PC-9 (cell line): ENCODE measurements at regions not wholly inside any gene's neighbourhood (a gene's known extent, or its start where the extent isn't known, plus 50 kb on each side); places are given as distances from the start of the nearest gene placed in this dataset.
"Not testable (repeated sequence)": the region's sequence is repeated elsewhere in the genome, so short reads cannot be mapped to it uniquely, and the experiment has no call there.

ENCODE experiments used
- BruUV-seq: library from RNA; stranded (reverse); fragments of 400-500 nt; replicated peaks from 2 replicates; lab custom pipeline; 2021; lab: Mats Ljungman, UMichigan
- CTCF ChIA-PET: fragments of 300-600 bp; sonication (Branson Sonifier 250); formaldehyde crosslinking; loops from one replicate; lab custom pipeline; 2022; ENCODE audit warnings: antibody characterized with exemption; lab: Charles Lee
- POLR2A ChIA-PET: fragments of 300-600 bp; sonication (Branson Sonifier 250); formaldehyde crosslinking; loops from one replicate; lab custom pipeline; 2022; ENCODE audit warnings: antibody characterized with exemption; ENCODE audit not compliant: unreplicated experiment; lab: Charles Lee
- DNase-seq, 2 experiments: peaks; one replicate each; pipeline versions ENCODE4 v3.0.0 to v3.0.0-alpha.2; 2015 to 2022; ENCODE audit warnings: mixed read lengths in 1 of 2
- H2AFZ ChIP-seq: fragments of 200-600 bp; sonication (generic); 2 replicates; pipeline ENCODE4 v1.8.1; 2017; ENCODE audit warnings: antibody characterized with exemption
- H3F3A ChIP-seq: fragments of 200-600 bp; sonication (generic); 2 replicates; pipeline ENCODE4 v1.8.1; 2017; ENCODE audit warnings: antibody characterized with exemption, mild to moderate bottlenecking, low read depth; ENCODE audit not compliant: insufficient read depth
- H3K27ac ChIP-seq: fragments of 200-600 bp; sonication (generic); 2 replicates; pipeline ENCODE4 v1.6.1; 2016; ENCODE audit warnings: mixed run types
- H3K27me3 ChIP-seq: fragments of 200-600 bp; sonication (generic); 2 replicates; pipeline ENCODE4 v1.6.1; 2016; ENCODE audit warnings: low read depth, mixed run types; ENCODE audit not compliant: insufficient read depth
- H3K36me3 ChIP-seq: fragments of 200-600 bp; sonication (generic); 2 replicates; pipeline ENCODE4 v1.6.1; 2016; ENCODE audit warnings: low read depth, mixed run types
- H3K4me1 ChIP-seq: fragments of 200-600 bp; sonication (generic); replicated peaks from 2 replicates; pipeline ENCODE4 v1.6.1; 2016; ENCODE audit warnings: mixed run types; ENCODE audit not compliant: insufficient read depth
- H3K4me2 ChIP-seq: fragments of 200-600 bp; sonication (generic); 2 replicates; pipeline ENCODE4 v1.6.1; 2017; ENCODE audit warnings: mixed run types
- H3K4me3 ChIP-seq: fragments of 200-600 bp; sonication (generic); 2 replicates; pipeline ENCODE4 v1.6.1; 2016; ENCODE audit warnings: mixed run types
- H3K79me2 ChIP-seq: fragments of 200-600 bp; sonication (generic); 2 replicates; pipeline ENCODE4 v1.6.1; 2017; ENCODE audit warnings: low read depth, mixed run types
- H3K9me2 ChIP-seq: fragments of 200-600 bp; sonication (generic); 2 replicates; pipeline ENCODE4 v1.8.1; 2017; ENCODE audit warnings: mild to moderate bottlenecking; ENCODE audit not compliant: insufficient read depth
- H3K9me3 ChIP-seq: fragments of 200-600 bp; sonication (generic); 2 replicates; pipeline ENCODE4 v1.8.1; 2016; ENCODE audit warnings: low read depth; ENCODE audit not compliant: insufficient read depth
- H4K20me1 ChIP-seq: fragments of 200-600 bp; sonication (generic); 2 replicates; pipeline ENCODE4 v1.8.1; 2017; ENCODE audit not compliant: insufficient read depth
- CTCF ChIP-seq: fragments of 200-600 bp; sonication (generic); conservative IDR thresholded peaks from 2 replicates; pipeline ENCODE4 v1.6.1; 2017; ENCODE audit warnings: mixed run types, antibody characterized with exemption, mild to moderate bottlenecking, moderate library complexity
- EZH2 ChIP-seq: fragments of 200-600 bp; sonication (generic); IDR thresholded peaks from 2 replicates; pipeline ENCODE4 v1.8.0; 2017; ENCODE audit warnings: antibody characterized with exemption, low read depth
- intact Hi-C: fragments of 100-400 bp; cut with micrococcal nuclease; formaldehyde crosslinking; loops from one replicate; pipeline ENCODE4 v1.10.0; 2022; ENCODE audit not compliant: unreplicated experiment

- Histone ChIP-seq H3K36me3 (no peaks in the 10 kb centered on the region), H2AFZ (no peak overlapping the region), H3F3A (no peaks in the 10 kb centered on the region), H4K20me1 (no peaks in the 10 kb centered on the region), H3K4me3 (no peak overlapping the region), H3K9me2 (no peaks in the 10 kb centered on the region), H3K4me2 (no peak overlapping the region), H3K4me1 (no peaks in the 10 kb centered on the region), H3K27ac (no peak overlapping the region), H3K79me2 (no peaks in the 10 kb centered on the region), H3K9me3 (no peaks in the 10 kb centered on the region), H3K27me3 (peaks cover 13% of the 10 kb centered on the region; the same call in 1 of the 2 replicates)
- POLR2A ChIA-PET = no interaction called here
- CTCF ChIA-PET = no interaction called here
- intact Hi-C loops = no loop called here
- DNase-seq = no peak
- BruUV-seq = no TSS peak
- TF ChIP-seq CTCF (no peak), EZH2 (no peak)
These were observed 1378.6 kb upstream of the DEFB115 start for GRCh38 chr20:29878777-29879442.

GRCh38 chr20:29881107-29881506, 1376.4 kb upstream of the DEFB115 start:
- intact Hi-C loops, H3K27me3 ChIP-seq, H3K9me2 ChIP-seq, DNase-seq, H3K79me2 ChIP-seq, POLR2A ChIA-PET, H3K36me3 ChIP-seq, H3K4me3 ChIP-seq, BruUV-seq, H3K27ac ChIP-seq, H3K4me1 ChIP-seq, H3F3A ChIP-seq, H3K4me2 ChIP-seq, H2AFZ ChIP-seq, CTCF ChIA-PET, H3K9me3 ChIP-seq, H4K20me1 ChIP-seq: not testable (repeated sequence)

- H3K4me2 ChIP-seq, BruUV-seq, H3F3A ChIP-seq, H3K9me3 ChIP-seq, H4K20me1 ChIP-seq, H3K4me3 ChIP-seq, H3K27ac ChIP-seq, H3K36me3 ChIP-seq, H3K27me3 ChIP-seq, H2AFZ ChIP-seq, CTCF ChIA-PET, intact Hi-C loops, H3K4me1 ChIP-seq, POLR2A ChIA-PET, H3K79me2 ChIP-seq, H3K9me2 ChIP-seq, DNase-seq: not testable (repeated sequence)
These were observed 1373.8 kb upstream of the DEFB115 start for GRCh38 chr20:29883514-29884219.

- intact Hi-C loops, H3K9me3 ChIP-seq, DNase-seq, H2AFZ ChIP-seq, H3K4me2 ChIP-seq, H3F3A ChIP-seq, H4K20me1 ChIP-seq, POLR2A ChIA-PET, H3K27ac ChIP-seq, H3K79me2 ChIP-seq, BruUV-seq, H3K36me3 ChIP-seq, CTCF ChIA-PET, H3K9me2 ChIP-seq, H3K4me1 ChIP-seq, H3K27me3 ChIP-seq, H3K4me3 ChIP-seq: not testable (repeated sequence)
These were observed 1373.1 kb upstream of the DEFB115 start for GRCh38 chr20:29884322-29884721.

- H4K20me1 ChIP-seq, CTCF ChIA-PET: not testable (repeated sequence)
These were observed 1371.9 kb upstream of the DEFB115 start for GRCh38 chr20:29885282-29886185.

GRCh38 chr20:29891555-29891954, 1365.9 kb upstream of the DEFB115 start:
- H3K27ac ChIP-seq, H3F3A ChIP-seq, H3K36me3 ChIP-seq, H3K4me3 ChIP-seq, H3K4me1 ChIP-seq, CTCF ChIA-PET, H3K4me2 ChIP-seq, intact Hi-C loops, H3K27me3 ChIP-seq, H3K9me2 ChIP-seq, BruUV-seq, H4K20me1 ChIP-seq, H3K79me2 ChIP-seq, POLR2A ChIA-PET, H2AFZ ChIP-seq, DNase-seq, H3K9me3 ChIP-seq: not testable (repeated sequence)

More at GRCh38 chr20:29885282-29886185, 1371.9 kb upstream of the DEFB115 start:
- H3K9me2 ChIP-seq, H3K4me1 ChIP-seq, H3K27me3 ChIP-seq, BruUV-seq, intact Hi-C loops, POLR2A ChIA-PET, H3K9me3 ChIP-seq, H3F3A ChIP-seq, H3K4me3 ChIP-seq, H3K36me3 ChIP-seq, H3K4me2 ChIP-seq, H2AFZ ChIP-seq, H3K79me2 ChIP-seq, H3K27ac ChIP-seq: not testable (repeated sequence)
- DNase-seq = peak in 1 of 2 experiments; percentile 55
